ENCODE measurements at regions not wholly inside any gene's neighbourhood (a gene's known extent, or its start where the extent isn't known, plus 50 kb on each side); places are given as distances from the start of the nearest gene placed in this dataset.

DNA sequence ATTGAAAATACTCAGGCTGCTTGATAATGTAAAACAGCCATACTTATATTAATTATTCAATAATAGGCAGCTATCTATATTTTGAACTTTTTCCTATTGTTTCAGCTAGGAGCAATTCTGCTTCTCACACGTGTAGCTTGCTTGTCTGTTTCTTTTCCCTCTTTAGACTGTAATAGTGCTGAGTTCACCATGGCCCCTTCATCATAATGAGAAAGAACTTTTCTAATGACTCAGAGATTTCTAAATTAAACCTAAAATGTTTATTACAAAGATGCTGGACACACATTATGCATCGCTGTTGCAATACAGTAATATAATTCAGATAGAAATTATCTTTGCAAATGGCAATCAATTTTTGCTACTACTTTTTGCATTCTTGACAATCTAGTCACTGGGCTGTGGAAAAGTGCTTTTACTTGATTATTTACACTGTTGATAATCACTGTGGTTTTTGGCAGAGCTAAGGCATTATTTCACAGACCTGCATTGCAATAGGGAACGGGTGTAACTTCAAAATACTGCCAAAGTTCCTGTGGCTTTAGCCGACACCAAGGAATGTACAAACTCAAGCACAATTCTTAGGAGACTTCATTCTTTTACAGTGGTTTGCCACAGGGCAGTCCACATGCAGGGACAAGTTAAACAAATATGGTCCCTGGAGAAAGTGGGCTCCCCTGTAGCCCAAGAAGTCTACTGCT, 281.0 kb upstream of the TBL1XR1 start:
- H3K4me3 ChIP-seq (ENCODE audit: low read depth, low read length) = no peak overlapping the region
- no peaks in the 10 kb centered on the region for H3K36me3 ChIP-seq (ENCODE audit: control insufficient read depth, insufficient read depth, low read length)
- H3K27me3 ChIP-seq (ENCODE audit: control insufficient read depth, insufficient read depth, low read length) = no peaks in the 10 kb centered on the region
- FAIRE-seq (peak; percentile 52), DNase-seq (ENCODE audit: low read depth) (peak; percentile 100)
- no peak for TF ChIP-seq CTCF (IDR thresholded peaks at IDR 0.05; ENCODE audit: insufficient read depth, low read length, severe bottlenecking)

- Histone ChIP-seq H3K4me3 (ENCODE audit: low read depth, low read length) (no peak overlapping the region), H3K36me3 (ENCODE audit: control insufficient read depth, insufficient read depth, low read length) (no peaks in the 10 kb centered on the region), H3K27me3 (ENCODE audit: control insufficient read depth, insufficient read depth, low read length) (no peaks in the 10 kb centered on the region)
- FAIRE-seq (no peak), DNase-seq (ENCODE audit: low read depth) (no peak)
- no peak for TF ChIP-seq CTCF (IDR thresholded peaks at IDR 0.05; ENCODE audit: insufficient read depth, low read length, severe bottlenecking)
These were observed 282.3 kb upstream of the TBL1XR1 start for GRCh38 chr3:177479630-177480029.

- H3K36me3 ChIP-seq (ENCODE audit: control insufficient read depth, insufficient read depth, low read length) = no peaks in the 10 kb centered on the region
- no peak for DNase-seq (ENCODE audit: low read depth)
- no peak for FAIRE-seq
- H3K27me3 ChIP-seq (ENCODE audit: control insufficient read depth, insufficient read depth, low read length) = no peaks in the 10 kb centered on the region
- no peak for TF ChIP-seq CTCF (IDR thresholded peaks at IDR 0.05; ENCODE audit: insufficient read depth, low read length, severe bottlenecking)
- H3K4me3 ChIP-seq (ENCODE audit: low read depth, low read length) = no peak overlapping the region
These were observed 284.0 kb upstream of the TBL1XR1 start for GRCh38 chr3:177481329-177481728.

DNA sequence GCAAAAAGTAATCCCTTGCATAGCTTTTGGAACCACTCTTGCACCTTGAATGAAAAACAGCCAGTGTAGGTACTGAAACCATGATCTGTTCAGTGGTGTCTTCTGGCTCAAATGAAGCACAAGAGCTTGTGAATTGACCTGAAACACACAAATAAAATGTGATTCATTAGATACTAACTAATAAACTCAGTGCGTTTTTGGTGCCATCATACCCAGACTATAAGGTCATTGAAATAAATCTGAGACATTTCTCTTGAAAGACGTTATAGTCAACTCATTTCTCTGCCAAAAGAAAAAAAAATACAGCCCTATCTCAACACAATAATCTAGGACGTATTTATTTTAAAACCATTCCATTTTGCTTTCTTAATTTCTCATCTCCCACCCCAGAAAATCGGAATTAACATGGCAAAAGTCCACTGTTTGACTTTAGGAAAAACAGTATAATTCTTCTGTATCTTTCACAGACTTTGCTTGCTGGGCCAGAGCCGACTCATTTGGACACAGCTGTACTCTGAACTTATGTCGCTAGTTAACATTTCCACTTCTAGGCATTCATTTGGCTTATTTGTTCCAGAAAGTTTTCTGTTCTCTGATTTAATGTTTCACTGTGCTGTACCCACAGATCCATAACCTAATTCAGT, 284.9 kb upstream of the TBL1XR1 start:
- Histone ChIP-seq H3K4me3 (ENCODE audit: low read depth, low read length) (no peak overlapping the region), H3K36me3 (ENCODE audit: control insufficient read depth, insufficient read depth, low read length) (no peaks in the 10 kb centered on the region), H3K27me3 (ENCODE audit: control insufficient read depth, insufficient read depth, low read length) (no peaks in the 10 kb centered on the region)
- no peak for DNase-seq (ENCODE audit: low read depth)
- TF ChIP-seq CTCF (IDR thresholded peaks at IDR 0.05; ENCODE audit: insufficient read depth, low read length, severe bottlenecking) = no peak
- no peak for FAIRE-seq

DNA sequence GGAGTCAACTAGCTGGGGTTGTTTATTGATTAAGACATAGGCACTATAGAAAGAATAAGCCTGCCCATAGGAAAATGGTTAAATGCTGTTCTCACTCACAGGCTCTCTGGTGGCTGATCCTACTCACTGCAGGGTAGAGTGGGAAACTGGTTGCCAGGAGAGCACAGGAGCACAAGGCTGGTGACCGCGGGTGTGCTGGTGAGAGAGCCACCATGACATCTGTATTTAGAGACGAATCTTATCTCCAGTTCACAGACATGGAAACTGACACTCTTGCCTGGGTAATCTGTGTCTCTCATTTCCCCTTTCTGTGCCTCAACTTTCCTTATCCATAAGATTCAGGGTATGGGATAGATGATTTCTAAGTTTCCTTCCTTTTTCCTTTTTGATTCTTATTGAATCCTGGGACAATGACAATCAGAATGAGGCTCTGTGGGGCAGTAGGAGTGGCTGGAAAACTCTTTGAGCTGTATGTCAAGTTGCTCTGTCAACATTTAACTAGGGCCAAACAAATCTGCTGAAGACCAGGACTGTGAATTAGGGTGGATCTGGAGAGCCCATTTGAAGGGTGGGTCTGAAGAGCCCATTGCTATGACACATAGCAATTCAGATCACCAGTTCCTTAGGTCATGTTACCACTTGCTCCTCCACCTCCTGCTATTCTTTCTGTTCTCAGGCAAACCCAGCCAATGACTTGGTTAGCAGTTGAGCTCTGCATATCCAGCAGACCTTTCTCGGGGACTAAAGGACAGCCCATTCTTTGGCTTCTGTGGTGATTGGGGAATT, 286.1 kb upstream of the TBL1XR1 start:
- peak; percentile 38 for TF ChIP-seq CTCF (IDR thresholded peaks at IDR 0.05; ENCODE audit: insufficient read depth, low read length, severe bottlenecking)
- Histone ChIP-seq H3K4me3 (ENCODE audit: low read depth, low read length) (no peak overlapping the region), H3K27me3 (ENCODE audit: control insufficient read depth, insufficient read depth, low read length) (no peaks in the 10 kb centered on the region), H3K36me3 (ENCODE audit: control insufficient read depth, insufficient read depth, low read length) (no peaks in the 10 kb centered on the region)
- DNase-seq (ENCODE audit: low read depth) (peak; percentile 94), FAIRE-seq (peak; percentile 62)
